ENCODE measurements at regions not wholly inside any gene's neighbourhood (a gene's known extent, or its start where the extent isn't known, plus 50 kb on each side); places are given as distances from the start of the nearest gene placed in this dataset.

DNA sequence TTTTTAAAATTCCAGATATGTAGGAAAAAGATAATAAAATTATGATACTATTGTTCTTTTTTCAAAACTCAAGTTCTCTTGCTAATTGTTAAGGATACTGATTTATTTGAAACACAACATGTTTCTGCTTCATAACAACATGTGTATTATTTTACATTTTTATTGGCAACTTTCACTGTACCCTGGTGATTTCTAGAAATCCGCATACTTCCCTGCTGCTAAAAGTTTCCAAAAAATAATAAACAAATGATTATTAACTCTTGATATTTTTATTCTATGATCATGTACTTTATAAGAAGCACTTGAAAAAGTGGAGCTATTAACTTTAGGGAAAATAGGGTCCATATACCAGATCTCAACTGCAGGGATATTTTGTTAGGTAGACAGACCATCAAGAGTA lies 71.2 kb upstream of the HCCS start:
- FAIRE-seq, result no peak
- TF ChIP-seq, protein P1, sequence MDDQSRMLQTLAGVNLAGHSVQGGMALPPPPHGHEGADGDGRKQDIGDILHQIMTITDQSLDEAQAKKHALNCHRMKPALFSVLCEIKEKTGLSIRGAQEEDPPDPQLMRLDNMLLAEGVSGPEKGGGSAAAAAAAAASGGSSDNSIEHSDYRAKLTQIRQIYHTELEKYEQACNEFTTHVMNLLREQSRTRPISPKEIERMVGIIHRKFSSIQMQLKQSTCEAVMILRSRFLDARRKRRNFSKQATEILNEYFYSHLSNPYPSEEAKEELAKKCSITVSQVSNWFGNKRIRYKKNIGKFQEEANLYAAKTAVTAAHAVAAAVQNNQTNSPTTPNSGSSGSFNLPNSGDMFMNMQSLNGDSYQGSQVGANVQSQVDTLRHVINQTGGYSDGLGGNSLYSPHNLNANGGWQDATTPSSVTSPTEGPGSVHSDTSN (IDR thresholded peaks at IDR 0.05), result no peak
- TF ChIP-seq RARB (CRISPR knock-in tag; IDR thresholded peaks at IDR 0.05), result no peak
- TF ChIP-seq ESRRA (IDR thresholded peaks at IDR 0.05; ENCODE audit: borderline replicate concordance, low read length), result no peak
- no peak for TF ChIP-seq CHD2 (IDR thresholded peaks at IDR 0.05; ENCODE audit: low read length, partially characterized antibody)
- TF ChIP-seq, protein P2, sequence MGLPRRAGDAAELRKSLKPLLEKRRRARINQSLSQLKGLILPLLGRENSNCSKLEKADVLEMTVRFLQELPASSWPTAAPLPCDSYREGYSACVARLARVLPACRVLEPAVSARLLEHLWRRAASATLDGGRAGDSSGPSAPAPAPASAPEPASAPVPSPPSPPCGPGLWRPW (IDR thresholded peaks at IDR 0.05), result no peak
- TF ChIP-seq KDM1A (IDR thresholded peaks at IDR 0.05; ENCODE audit: low read depth), result no peak
- no peak for TF ChIP-seq FOSL2 (IDR thresholded peaks at IDR 0.05)
- TF ChIP-seq FOSL2 (CRISPR knock-in tag; IDR thresholded peaks at IDR 0.05), result no peak
- TF ChIP-seq TFCP2L1 (CRISPR knock-in tag; IDR thresholded peaks at IDR 0.05), result no peak
- no peaks in the 10 kb centered on the region for H3K4me1 ChIP-seq
- no peak for DNase-seq (ENCODE audit: low read depth in 1 of 2, low spot score in 1 of 2)
- POLR2A ChIA-PET, result no interaction called here
- H3K4me3 ChIP-seq, result no peak overlapping the region
- CTCF ChIA-PET, result no interaction called here
- no peak overlapping the region for H3K4me2 ChIP-seq
- no peaks in the 10 kb centered on the region for H3K9me3 ChIP-seq
- no peak overlapping the region for H3K27ac ChIP-seq
- WGBS (ENCODE audit: missing lambda C conversion rate), result 97% methylated on average over 1 of the region's 1 CpG
- no peak for ATAC-seq

DNA sequence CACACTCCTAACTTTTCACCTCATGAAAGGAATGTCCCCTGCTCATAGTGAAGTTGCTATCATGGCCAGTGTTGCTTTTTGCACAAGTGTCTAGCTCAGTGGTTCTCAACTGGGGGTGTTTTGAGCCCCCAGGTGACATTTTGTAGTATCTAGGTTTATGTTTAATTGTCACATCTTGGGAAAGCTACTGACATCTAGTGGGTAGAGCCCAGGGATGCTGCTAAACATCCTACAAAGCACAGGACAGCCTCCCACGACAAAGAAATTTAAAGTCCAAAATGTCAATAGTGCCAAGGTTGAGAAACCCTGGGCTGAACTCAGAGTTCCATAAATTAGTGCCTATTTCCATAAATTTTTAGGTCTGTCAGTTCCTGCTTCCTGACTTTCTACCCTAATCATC lies 70.7 kb upstream of the HCCS start:
- CTCF ChIA-PET, result interaction anchor here (0.9 kb wide), 1 partner anchor 60 kb away, joined by 3 read pairs; no protein-coding TSS in a partner anchor

More for the DNA sequence above, 70.7 kb upstream of the HCCS start:
- ATAC-seq (no peak), FAIRE-seq (no peak), DNase-seq (ENCODE audit: low read depth in 1 of 2, low spot score in 1 of 2) (no peak)
- Histone ChIP-seq H3K4me1 (no peaks in the 10 kb centered on the region), H3K4me3 (no peak overlapping the region), H3K4me2 (no peak overlapping the region), H3K9me3 (no peaks in the 10 kb centered on the region), H3K27ac (no peak overlapping the region)
- TF ChIP-seq TFCP2L1 (CRISPR knock-in tag; IDR thresholded peaks at IDR 0.05), result no peak
- TF ChIP-seq EHF (CRISPR knock-in tag; IDR thresholded peaks at IDR 0.05), result no peak
- TF ChIP-seq ZFP36 (IDR thresholded peaks at IDR 0.05; ENCODE audit: borderline replicate concordance, partially characterized antibody), result no peak
- TF ChIP-seq NR3C1 (IDR thresholded peaks at IDR 0.05), result no peak
- TF ChIP-seq ZSCAN20 (CRISPR knock-in tag; IDR thresholded peaks at IDR 0.05), result no peak
- TF ChIP-seq ESRRA (IDR thresholded peaks at IDR 0.05; ENCODE audit: borderline replicate concordance, low read length), result no peak
- no peak for TF ChIP-seq JUN (IDR thresholded peaks at IDR 0.05)
- TF ChIP-seq JUNB (IDR thresholded peaks at IDR 0.05), result no peak
- TF ChIP-seq SMC3 (IDR thresholded peaks at IDR 0.05), result no peak
- no peak for TF ChIP-seq RCOR1 (IDR thresholded peaks at IDR 0.05; ENCODE audit: low read depth, low read length)
- TF ChIP-seq HDAC2 (IDR thresholded peaks at IDR 0.05), result no peak
- no peak for TF ChIP-seq CHD2 (IDR thresholded peaks at IDR 0.05; ENCODE audit: low read length, partially characterized antibody)
- TF ChIP-seq, protein P3, sequence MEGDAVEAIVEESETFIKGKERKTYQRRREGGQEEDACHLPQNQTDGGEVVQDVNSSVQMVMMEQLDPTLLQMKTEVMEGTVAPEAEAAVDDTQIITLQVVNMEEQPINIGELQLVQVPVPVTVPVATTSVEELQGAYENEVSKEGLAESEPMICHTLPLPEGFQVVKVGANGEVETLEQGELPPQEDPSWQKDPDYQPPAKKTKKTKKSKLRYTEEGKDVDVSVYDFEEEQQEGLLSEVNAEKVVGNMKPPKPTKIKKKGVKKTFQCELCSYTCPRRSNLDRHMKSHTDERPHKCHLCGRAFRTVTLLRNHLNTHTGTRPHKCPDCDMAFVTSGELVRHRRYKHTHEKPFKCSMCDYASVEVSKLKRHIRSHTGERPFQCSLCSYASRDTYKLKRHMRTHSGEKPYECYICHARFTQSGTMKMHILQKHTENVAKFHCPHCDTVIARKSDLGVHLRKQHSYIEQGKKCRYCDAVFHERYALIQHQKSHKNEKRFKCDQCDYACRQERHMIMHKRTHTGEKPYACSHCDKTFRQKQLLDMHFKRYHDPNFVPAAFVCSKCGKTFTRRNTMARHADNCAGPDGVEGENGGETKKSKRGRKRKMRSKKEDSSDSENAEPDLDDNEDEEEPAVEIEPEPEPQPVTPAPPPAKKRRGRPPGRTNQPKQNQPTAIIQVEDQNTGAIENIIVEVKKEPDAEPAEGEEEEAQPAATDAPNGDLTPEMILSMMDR (IDR thresholded peaks at IDR 0.05), result no peak
- TF ChIP-seq TP53 (CRISPR knock-in tag; IDR thresholded peaks at IDR 0.05), result no peak
- TF ChIP-seq, protein P1 (IDR thresholded peaks at IDR 0.05), result no peak
- no peak for TF ChIP-seq ZNF302 (CRISPR knock-in tag; IDR thresholded peaks at IDR 0.05)
- no peak for TF ChIP-seq ZC3H11A (IDR thresholded peaks at IDR 0.05)
- TF ChIP-seq KDM5A (IDR thresholded peaks at IDR 0.05), result no peak
- TF ChIP-seq, protein P4, sequence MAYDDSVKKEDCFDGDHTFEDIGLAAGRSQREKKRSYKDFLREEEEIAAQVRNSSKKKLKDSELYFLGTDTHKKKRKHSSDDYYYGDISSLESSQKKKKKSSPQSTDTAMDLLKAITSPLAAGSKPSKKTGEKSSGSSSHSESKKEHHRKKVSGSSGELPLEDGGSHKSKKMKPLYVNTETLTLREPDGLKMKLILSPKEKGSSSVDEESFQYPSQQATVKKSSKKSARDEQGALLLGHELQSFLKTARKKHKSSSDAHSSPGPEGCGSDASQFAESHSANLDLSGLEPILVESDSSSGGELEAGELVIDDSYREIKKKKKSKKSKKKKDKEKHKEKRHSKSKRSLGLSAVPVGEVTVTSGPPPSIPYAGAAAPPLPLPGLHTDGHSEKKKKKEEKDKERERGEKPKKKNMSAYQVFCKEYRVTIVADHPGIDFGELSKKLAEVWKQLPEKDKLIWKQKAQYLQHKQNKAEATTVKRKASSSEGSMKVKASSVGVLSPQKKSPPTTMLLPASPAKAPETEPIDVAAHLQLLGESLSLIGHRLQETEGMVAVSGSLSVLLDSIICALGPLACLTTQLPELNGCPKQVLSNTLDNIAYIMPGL (CRISPR knock-in tag; IDR thresholded peaks at IDR 0.05; ENCODE audit: borderline replicate concordance), result no peak
- WGBS (ENCODE audit: missing lambda C conversion rate), result 39% methylated on average over 1 of the region's 1 CpG
- POLR2A ChIA-PET, result no interaction called here
